Gastroesophageal sphincter (tissue), 4 donors: ENCODE measurements at regions not wholly inside any gene's neighbourhood (a gene's known extent, or its start where the extent isn't known, plus 50 kb on each side); places are given as distances from the start of the nearest gene placed in this dataset.

Experiments
- ATAC-seq: fragments of 150-250 bp; one replicate; pipeline ENCODE4 v1.9.1; 2016; ENCODE audit warnings: mild to moderate bottlenecking, moderate library complexity
- H3K27ac ChIP-seq, 4 donors: fragments of 200-600 bp; sonication (generic) in 3 of 4; 1 replicate in 3 of 4; 2 replicates in 1 of 4; pipeline ENCODE4 v1.5.1; 2016 to 2019
- H3K27me3 ChIP-seq: fragments of 200-600 bp; sonication (generic); one replicate; pipeline ENCODE4 v1.5.1; 2019
- H3K36me3 ChIP-seq, 2 donors: fragments of 200-600 bp; sonication (generic); one replicate each; pipeline ENCODE4 v1.5.1; 2019; ENCODE audit warnings: control low read depth in 1 of 2
- H3K4me1 ChIP-seq, 3 donors: fragments of 200-600 bp; sonication (generic); 1 replicate in 2 of 3; 2 replicates in 1 of 3; pipeline ENCODE4 v1.5.1; 2016 to 2019; ENCODE audit warnings: control low read depth in 2 of 3
- H3K4me3 ChIP-seq, 2 donors: fragments of 200-600 bp; sonication (generic); one replicate each; pipeline ENCODE4 v1.5.1; 2019; ENCODE audit warnings: mild to moderate bottlenecking in 1 of 2, moderate library complexity in 1 of 2
- H3K9me3 ChIP-seq, 3 donors: fragments of 200-600 bp; sonication (generic); one replicate each; pipeline ENCODE4 v1.5.1; 2017 to 2019; ENCODE audit warnings: control low read depth in 2 of 3
- CTCF ChIP-seq, 4 experiments: fragments of 200-600 bp in 2 of 4; fragments of 450-650 bp in 2 of 4; sonication (generic) in 1 of 4; IDR thresholded peaks; one replicate each; pipeline ENCODE4 v1.5.1; 2017 to 2019; ENCODE audit warnings: antibody characterized with exemption in 4 of 4, mild to moderate bottlenecking in 2 of 4, moderate library complexity in 2 of 4
- EP300 ChIP-seq: sonication (generic); formaldehyde crosslinking; IDR thresholded peaks from one replicate; pipeline ENCODE4 v1.6.1; 2017; ENCODE audit warnings: antibody characterized with exemption, mild to moderate bottlenecking
- POLR2A ChIP-seq, 2 donors: fragments of 450-650 bp; IDR thresholded peaks; one replicate each; pipeline ENCODE4 v1.6.1; 2017; ENCODE audit warnings: antibody characterized with exemption in 2 of 2, mild to moderate bottlenecking in 2 of 2, moderate library complexity in 1 of 2
- POLR2AphosphoS5 ChIP-seq: sonication (generic); formaldehyde crosslinking; IDR thresholded peaks from one replicate; pipeline ENCODE4 v1.6.1; 2017; ENCODE audit warnings: antibody characterized with exemption
- WGBS, 2 donors: methylation state at CpG; one replicate each; pipeline ENCODE4 v1.1.5; 2018; ENCODE audit warnings: low coverage in 1 of 2; 5-methylcytosine and 5-hydroxymethylcytosine counted together

DNA sequence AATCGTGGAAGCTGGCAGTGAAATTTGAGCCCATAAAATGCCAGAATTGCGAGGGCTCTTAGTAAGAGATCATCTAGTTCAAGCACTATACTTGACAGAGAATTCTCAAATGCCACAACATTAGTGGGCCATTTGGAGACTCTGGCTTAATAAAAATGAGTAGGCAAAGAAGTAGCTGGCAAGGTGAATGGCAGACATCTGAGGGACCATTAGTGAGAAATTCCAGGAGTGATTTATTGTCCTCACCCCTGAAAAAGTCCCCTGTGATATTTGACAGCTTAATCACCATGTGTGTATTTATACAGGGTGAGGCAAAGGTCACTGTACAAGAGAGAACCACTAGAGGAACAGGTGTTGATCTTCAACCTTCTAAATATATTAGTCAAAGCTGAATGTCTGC, 207.5 kb downstream of the CHRDL1 start:
- H3K36me3 ChIP-seq = no peaks in the 10 kb centered on the region
- no peak overlapping the region for H3K4me3 ChIP-seq
- no peak overlapping the region for H3K27ac ChIP-seq
- H3K9me3 ChIP-seq = no peaks in the 10 kb centered on the region
- no peaks in the 10 kb centered on the region for H3K27me3 ChIP-seq
- no peak for TF ChIP-seq POLR2AphosphoS5
- TF ChIP-seq POLR2A (IDR thresholded peaks at IDR 0.05) = no peak
- no peak for TF ChIP-seq EP300
- TF ChIP-seq CTCF (IDR thresholded peaks at IDR 0.05) = no peak
- WGBS, 2 donors = 17 to 21% methylated on average over 2 of the region's 2 CpGs
- ATAC-seq = no peak
- no peaks in the 10 kb centered on the region for H3K4me1 ChIP-seq

DNA sequence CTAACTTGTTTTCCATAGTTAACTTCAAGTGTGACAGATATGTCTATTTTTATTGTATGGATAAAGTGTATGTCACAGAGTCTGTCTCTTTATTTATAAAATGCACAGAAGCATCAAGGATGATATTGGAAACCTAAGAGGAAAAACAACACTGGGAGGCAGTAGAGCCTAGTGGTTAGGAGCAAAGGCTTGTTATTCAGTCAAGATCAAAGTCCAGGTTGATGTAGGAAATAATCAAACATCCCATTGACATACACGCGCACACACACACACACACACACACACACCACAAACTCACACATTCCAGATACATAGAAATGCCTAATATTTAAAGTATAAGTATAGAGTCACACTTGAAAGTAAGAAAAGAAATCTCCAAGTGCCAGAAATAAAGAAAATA, 206.8 kb downstream of the CHRDL1 start:
- ATAC-seq = no peak

DNA sequence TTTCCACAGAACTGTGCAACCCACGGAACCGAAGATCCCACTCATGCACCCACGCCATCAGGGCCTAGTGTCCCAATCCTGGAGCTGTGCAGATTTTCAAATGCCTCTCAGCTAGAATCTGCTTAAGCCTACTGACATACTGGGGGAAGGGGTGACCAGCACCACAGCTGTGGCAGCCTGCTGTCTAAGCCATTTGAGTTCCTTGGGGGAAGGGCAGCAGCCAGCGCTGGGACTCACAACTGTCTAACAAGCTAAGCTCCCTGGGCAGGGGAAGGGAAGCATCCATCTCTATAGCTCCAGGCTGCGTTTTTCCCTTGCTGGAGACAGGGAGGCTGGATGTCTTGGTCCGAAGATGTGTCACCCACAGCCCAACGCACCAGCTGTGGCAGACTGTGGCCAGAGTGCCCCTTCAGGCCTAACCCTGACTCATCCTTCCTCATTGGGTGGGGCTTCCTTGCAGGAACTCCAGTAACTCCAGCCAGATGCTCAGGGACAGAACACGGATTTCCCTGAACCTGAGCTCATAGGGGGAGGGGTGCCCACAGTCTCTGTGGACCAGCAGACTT, 194.8 kb downstream of the CHRDL1 start:
- no peaks in the 10 kb centered on the region for H3K9me3 ChIP-seq
- ATAC-seq = no peak
- no peak for TF ChIP-seq CTCF (IDR thresholded peaks at IDR 0.05)
- no peak for TF ChIP-seq EP300
- TF ChIP-seq POLR2A (IDR thresholded peaks at IDR 0.05) = no peak
- no peak for TF ChIP-seq POLR2AphosphoS5

More for the DNA sequence above, 206.8 kb downstream of the CHRDL1 start:
- Histone ChIP-seq H3K27ac (no peak overlapping the region), H3K4me1 (no peaks in the 10 kb centered on the region), H3K36me3 (no peaks in the 10 kb centered on the region), H3K27me3 (no peaks in the 10 kb centered on the region), H3K4me3 (no peak overlapping the region), H3K9me3 (no peaks in the 10 kb centered on the region)
- WGBS, 2 donors = 78% methylated on average over 2 of the region's 2 CpGs; no CpG with 5 or more reads in 1 of the 2 donors
- TF ChIP-seq CTCF (IDR thresholded peaks at IDR 0.05) = no peak
- TF ChIP-seq POLR2AphosphoS5 = no peak
- TF ChIP-seq EP300 = no peak
- no peak for TF ChIP-seq POLR2A (IDR thresholded peaks at IDR 0.05)

GRCh38 chrX:110614596-110614995, 181.0 kb downstream of the CHRDL1 start:
- no peak overlapping the region for H3K27ac ChIP-seq
- H3K4me3 ChIP-seq = no peak overlapping the region
- H3K4me1 ChIP-seq = no peaks in the 10 kb centered on the region
- no peak for ATAC-seq
- H3K9me3 ChIP-seq = no peaks in the 10 kb centered on the region
- no peaks in the 10 kb centered on the region for H3K27me3 ChIP-seq
- H3K36me3 ChIP-seq = no peaks in the 10 kb centered on the region
- TF ChIP-seq POLR2A (IDR thresholded peaks at IDR 0.05) (no peak), EP300 (no peak), POLR2AphosphoS5 (no peak), CTCF (IDR thresholded peaks at IDR 0.05) (no peak)

More for the DNA sequence above, 194.8 kb downstream of the CHRDL1 start:
- Histone ChIP-seq H3K4me1 (no peaks in the 10 kb centered on the region), H3K27ac (no peak overlapping the region), H3K36me3 (no peaks in the 10 kb centered on the region), H3K27me3 (no peaks in the 10 kb centered on the region), H3K4me3 (no peak overlapping the region)
- WGBS, 2 donors = 88% methylated on average over 1 of the region's 8 CpGs; no CpG with 5 or more reads in 1 of the 2 donors
